Astrocyte (in vitro differentiated cells and primary cell): ENCODE measurements at regions not wholly inside any gene's neighbourhood (a gene's known extent, or its start where the extent isn't known, plus 50 kb on each side); places are given as distances from the start of the nearest gene placed in this dataset.

Source experiments
- CTCF ChIP-seq: IDR thresholded peaks from 2 replicates; pipeline ENCODE4 v1.5.1; 2011; ENCODE audit warnings: low read depth, mild to moderate bottlenecking, inconsistent platforms, low read length, moderate library complexity; ENCODE audit not compliant: insufficient read depth
- EZH2 ChIP-seq: IDR thresholded peaks from 2 replicates; pipeline ENCODE4 v1.6.1; 2012; ENCODE audit warnings: mild to moderate bottlenecking, low read length, inconsistent platforms; ENCODE audit not compliant: insufficient read depth

- no peak for TF ChIP-seq EZH2
- TF ChIP-seq CTCF, result no peak
These were observed 836.2 kb downstream of the DNAH5 start for GRCh38 chr5:13108265-13108664.
